HEK293 (cell line): ENCODE measurements at regions not wholly inside any gene's neighbourhood (a gene's known extent, or its start where the extent isn't known, plus 50 kb on each side); places are given as distances from the start of the nearest gene placed in this dataset.

ENCODE experiments used
- CTCF ChIP-seq: fragments of 450-650 bp; formaldehyde crosslinking; IDR thresholded peaks from 2 replicates; pipeline ENCODE4 v1.5.1; 2016; ENCODE audit warnings: missing biosample characterization, missing genetic modification characterization
- TCF7L2 ChIP-seq: IDR thresholded peaks from 2 replicates; pipeline ENCODE4 v1.6.1; 2011; ENCODE audit warnings: low read depth, mild to moderate bottlenecking, inconsistent platforms, low read length, moderate library complexity, borderline replicate concordance
- YY1 ChIP-seq: fragments of 450-650 bp; formaldehyde crosslinking; IDR thresholded peaks from 2 replicates; pipeline ENCODE4 v1.5.1; 2018; ENCODE audit warnings: missing biosample characterization, missing genetic modification characterization
- ZBTB8A ChIP-seq: fragments of 450-650 bp; formaldehyde crosslinking; IDR thresholded peaks from 2 replicates; pipeline ENCODE4 v1.5.1; 2016; ENCODE audit warnings: missing biosample characterization, missing genetic modification characterization
- TF ChIP-seq, protein P1 (sequence below): fragments of 450-650 bp; formaldehyde crosslinking; IDR thresholded peaks from 2 replicates; pipeline ENCODE4 v1.5.1; 2016; ENCODE audit warnings: missing biosample characterization, missing genetic modification characterization

GRCh38 chr3:177976866-177977265, 559.4 kb upstream of the KCNMB2 start:
- TF ChIP-seq, protein P1, sequence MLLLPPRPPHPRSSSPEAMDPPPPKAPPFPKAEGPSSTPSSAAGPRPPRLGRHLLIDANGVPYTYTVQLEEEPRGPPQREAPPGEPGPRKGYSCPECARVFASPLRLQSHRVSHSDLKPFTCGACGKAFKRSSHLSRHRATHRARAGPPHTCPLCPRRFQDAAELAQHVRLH (tag by site-specific recombination), result no peak
- TF ChIP-seq CTCF (tag by site-specific recombination) (no peak), YY1 (tag by site-specific recombination) (no peak), TCF7L2 (no peak), ZBTB8A (tag by site-specific recombination) (no peak)
